ENCODE measurements at regions not wholly inside any gene's neighbourhood (a gene's known extent, or its start where the extent isn't known, plus 50 kb on each side); places are given as distances from the start of the nearest gene placed in this dataset.

DNA sequence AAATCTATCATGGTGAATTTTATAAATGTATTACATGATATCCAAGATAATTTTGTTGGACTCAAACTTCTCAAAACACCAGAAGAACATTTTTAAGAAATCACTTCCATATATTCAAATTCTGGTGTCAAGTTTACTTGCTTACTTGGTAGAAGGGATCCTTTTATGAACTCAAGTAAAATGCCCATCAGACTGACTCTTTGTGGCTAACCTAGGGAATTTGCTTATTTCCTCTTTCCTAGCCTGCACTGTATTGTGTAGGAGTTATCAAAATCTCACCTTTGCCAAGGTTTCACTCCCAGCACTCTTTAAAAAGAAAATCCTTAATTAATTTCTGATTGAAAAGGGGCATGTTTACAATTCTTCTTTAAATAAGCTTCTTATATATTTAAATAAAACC lies 196.5 kb downstream of the DUSP6 start:
- peaks cover 2% of the 10 kb centered on the region for H3K27me3 Mint-ChIP-seq (ENCODE audit: insufficient read depth)
- no peaks in the 10 kb centered on the region for H3K36me3 Mint-ChIP-seq (ENCODE audit: low read depth)
- H3K4me1 ChIP-seq (ENCODE audit: control insufficient read depth, insufficient read depth, low read length): no peaks in the 10 kb centered on the region
- H3K27me3 ChIP-seq (ENCODE audit: control insufficient read depth, insufficient read depth, low read length, poor library complexity, severe bottlenecking): no peaks in the 10 kb centered on the region
- H3K9me3 Mint-ChIP-seq: peaks cover 5% of the 10 kb centered on the region
- no peaks in the 10 kb centered on the region for H3K36me3 ChIP-seq (ENCODE audit: control insufficient read depth, insufficient read depth, low read length)
- DNase-seq: no peak
- no peak overlapping the region for H3K27ac Mint-ChIP-seq
- H3K27ac ChIP-seq (ENCODE audit: low read depth, low read length): no peak overlapping the region
- H3K9ac ChIP-seq (ENCODE audit: extremely low read depth, low read length, poor library complexity, severe bottlenecking): no peak overlapping the region
- peaks cover 4% of the 10 kb centered on the region for H3K9me3 ChIP-seq (ENCODE audit: control insufficient read depth, low read length)
- H3K4me3 Mint-ChIP-seq: no peak overlapping the region
- TF ChIP-seq, protein P1, sequence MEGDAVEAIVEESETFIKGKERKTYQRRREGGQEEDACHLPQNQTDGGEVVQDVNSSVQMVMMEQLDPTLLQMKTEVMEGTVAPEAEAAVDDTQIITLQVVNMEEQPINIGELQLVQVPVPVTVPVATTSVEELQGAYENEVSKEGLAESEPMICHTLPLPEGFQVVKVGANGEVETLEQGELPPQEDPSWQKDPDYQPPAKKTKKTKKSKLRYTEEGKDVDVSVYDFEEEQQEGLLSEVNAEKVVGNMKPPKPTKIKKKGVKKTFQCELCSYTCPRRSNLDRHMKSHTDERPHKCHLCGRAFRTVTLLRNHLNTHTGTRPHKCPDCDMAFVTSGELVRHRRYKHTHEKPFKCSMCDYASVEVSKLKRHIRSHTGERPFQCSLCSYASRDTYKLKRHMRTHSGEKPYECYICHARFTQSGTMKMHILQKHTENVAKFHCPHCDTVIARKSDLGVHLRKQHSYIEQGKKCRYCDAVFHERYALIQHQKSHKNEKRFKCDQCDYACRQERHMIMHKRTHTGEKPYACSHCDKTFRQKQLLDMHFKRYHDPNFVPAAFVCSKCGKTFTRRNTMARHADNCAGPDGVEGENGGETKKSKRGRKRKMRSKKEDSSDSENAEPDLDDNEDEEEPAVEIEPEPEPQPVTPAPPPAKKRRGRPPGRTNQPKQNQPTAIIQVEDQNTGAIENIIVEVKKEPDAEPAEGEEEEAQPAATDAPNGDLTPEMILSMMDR (conservative IDR thresholded peaks at IDR 0.05): no peak
- no peak overlapping the region for H3K4me3 ChIP-seq (ENCODE audit: low read length)
- H3K4me1 Mint-ChIP-seq: peaks cover 7% of the 10 kb centered on the region

DNA sequence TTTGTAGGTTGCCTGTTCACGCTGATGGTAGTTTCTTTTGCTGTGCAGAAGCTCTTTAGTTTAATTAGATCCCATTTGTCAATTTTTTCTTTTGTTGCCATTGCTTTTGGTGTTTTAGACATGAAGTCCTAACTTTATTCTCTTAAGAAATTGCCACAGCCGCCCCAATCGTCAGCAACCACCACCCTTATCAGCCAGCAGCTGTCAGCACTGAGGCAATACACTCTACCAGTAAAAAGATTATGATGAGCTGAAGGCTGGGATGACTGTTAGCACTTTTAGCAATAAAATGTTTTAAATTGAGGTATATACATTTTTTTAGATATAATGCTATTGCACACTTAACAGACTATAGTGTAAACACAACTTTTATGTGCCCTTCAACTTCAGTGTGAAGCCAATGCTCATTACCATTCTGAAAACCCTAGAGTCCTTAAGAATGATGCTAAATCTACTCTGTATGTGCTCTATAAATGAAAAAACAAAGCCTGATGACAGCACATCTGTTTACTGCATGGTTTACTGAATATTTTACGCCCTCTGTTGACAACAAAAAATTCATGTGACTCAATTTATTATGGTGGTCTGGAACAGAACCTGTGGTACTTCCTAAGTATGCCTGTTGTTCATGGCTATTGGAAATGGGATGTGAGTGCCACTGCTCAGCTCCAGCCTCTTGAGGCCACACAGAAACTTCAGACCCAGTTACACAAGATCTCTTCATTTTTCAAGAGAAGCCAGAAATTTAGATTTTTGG lies 197.4 kb downstream of the DUSP6 start:
- H3K4me3 Mint-ChIP-seq: no peak overlapping the region
- no peaks in the 10 kb centered on the region for H3K27me3 ChIP-seq (ENCODE audit: control insufficient read depth, insufficient read depth, low read length, poor library complexity, severe bottlenecking)
- WGBS, 2 experiments (ENCODE audit: insufficient coverage in 1 of 2, insufficient read length in 1 of 2): 88 to 100% methylated on average over 1 to 2 of the region's 4 CpGs
- H3K36me3 ChIP-seq (ENCODE audit: control insufficient read depth, insufficient read depth, low read length): no peaks in the 10 kb centered on the region
- H3K36me3 Mint-ChIP-seq (ENCODE audit: low read depth): no peaks in the 10 kb centered on the region
- no peak overlapping the region for H3K27ac ChIP-seq (ENCODE audit: low read depth, low read length)
- no peak overlapping the region for H3K27ac Mint-ChIP-seq
- peaks cover 2% of the 10 kb centered on the region for H3K27me3 Mint-ChIP-seq (ENCODE audit: insufficient read depth)
- no peak overlapping the region for H3K9ac ChIP-seq (ENCODE audit: extremely low read depth, low read length, poor library complexity, severe bottlenecking)
- TF ChIP-seq, protein P1 (conservative IDR thresholded peaks at IDR 0.05): peak; percentile 56
- H3K9me3 ChIP-seq (ENCODE audit: control insufficient read depth, low read length): peaks cover 10% of the 10 kb centered on the region
- peaks cover 7% of the 10 kb centered on the region for H3K4me1 Mint-ChIP-seq
- no peak overlapping the region for H3K4me3 ChIP-seq (ENCODE audit: low read length)
- H3K4me1 ChIP-seq (ENCODE audit: control insufficient read depth, insufficient read depth, low read length): no peaks in the 10 kb centered on the region
- no peak for DNase-seq
- peaks cover 13% of the 10 kb centered on the region for H3K9me3 Mint-ChIP-seq

DNA sequence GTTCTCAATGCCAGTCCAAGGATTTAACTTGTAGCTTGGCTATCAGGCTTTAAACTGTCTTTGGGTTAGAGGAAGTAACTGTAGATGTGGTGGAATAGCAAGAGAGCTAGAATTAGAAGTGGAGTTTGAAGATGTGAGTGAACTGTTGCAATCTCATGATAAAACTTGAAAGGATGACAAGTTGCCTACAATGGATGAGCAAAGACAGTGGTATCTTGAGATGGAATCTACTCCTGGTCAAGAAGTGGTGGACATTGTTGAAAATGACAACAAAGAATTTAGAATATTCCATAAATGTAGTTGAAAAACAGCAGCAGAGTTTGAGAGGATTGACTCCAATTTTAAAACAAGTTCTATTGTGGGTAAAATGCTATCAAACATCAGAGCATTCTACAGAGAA lies 199.0 kb downstream of the DUSP6 start:
- Histone ChIP-seq H3K9ac (ENCODE audit: extremely low read depth, low read length, poor library complexity, severe bottlenecking) (no peak overlapping the region), H3K27me3 (ENCODE audit: control insufficient read depth, insufficient read depth, low read length, poor library complexity, severe bottlenecking) (no peaks in the 10 kb centered on the region), H3K36me3 (ENCODE audit: control insufficient read depth, insufficient read depth, low read length) (no peaks in the 10 kb centered on the region), H3K4me1 (ENCODE audit: control insufficient read depth, insufficient read depth, low read length) (no peaks in the 10 kb centered on the region), H3K4me3 (ENCODE audit: low read length) (no peak overlapping the region), H3K27ac (ENCODE audit: low read depth, low read length) (no peak overlapping the region), H3K9me3 (ENCODE audit: control insufficient read depth, low read length) (peaks cover 10% of the 10 kb centered on the region)
- no peak for DNase-seq
- no peak overlapping the region for H3K4me3 Mint-ChIP-seq
- H3K27ac Mint-ChIP-seq: no peak overlapping the region
- H3K4me1 Mint-ChIP-seq: peaks cover 7% of the 10 kb centered on the region
- peaks cover 2% of the 10 kb centered on the region for H3K27me3 Mint-ChIP-seq (ENCODE audit: insufficient read depth)
- H3K36me3 Mint-ChIP-seq (ENCODE audit: low read depth): no peaks in the 10 kb centered on the region
- TF ChIP-seq, protein P1 (conservative IDR thresholded peaks at IDR 0.05): no peak
- H3K9me3 Mint-ChIP-seq: peaks cover 13% of the 10 kb centered on the region
